GM23338 (cell line): ENCODE measurements at regions not wholly inside any gene's neighbourhood (a gene's known extent, or its start where the extent isn't known, plus 50 kb on each side); places are given as distances from the start of the nearest gene placed in this dataset.

ENCODE experiments used
- ATAC-seq: fragments of 200-7000 bp; cut with Tn5 transposase; 3 replicates; pipeline ENCODE4 v1.9.1; 2020
- DNase-seq: peaks from one replicate; pipeline ENCODE4 v3.0.0-alpha.2; 2015; ENCODE audit warnings: low spot score
- H2AFZ ChIP-seq: fragments of 200-600 bp; sonication (generic); 2 replicates; pipeline ENCODE4 v1.8.0; 2016; ENCODE audit warnings: antibody characterized with exemption, mild to moderate bottlenecking, moderate library complexity
- H3F3A ChIP-seq: fragments of 200-600 bp; sonication (generic); replicated peaks from 2 replicates; pipeline ENCODE4 v1.8.0; 2017; ENCODE audit warnings: antibody characterized with exemption, mixed run types, low read depth
- H3K27ac ChIP-seq: fragments of 200-600 bp; sonication (generic); 2 replicates; pipeline ENCODE4 v1.6.1; 2016; ENCODE audit warnings: low read depth
- H3K27me3 ChIP-seq: fragments of 200-600 bp; sonication (generic); 2 replicates; pipeline ENCODE4 v1.8.0; 2016; ENCODE audit warnings: mild to moderate bottlenecking, mixed run types, moderate library complexity; ENCODE audit not compliant: insufficient read depth
- H3K36me3 ChIP-seq: fragments of 200-600 bp; sonication (generic); 2 replicates; pipeline ENCODE4 v1.8.0; 2016; ENCODE audit warnings: mild to moderate bottlenecking; ENCODE audit not compliant: insufficient read depth
- H3K4me1 ChIP-seq: fragments of 200-600 bp; sonication (generic); 2 replicates; pipeline ENCODE4 v1.8.0; 2016; ENCODE audit warnings: mild to moderate bottlenecking, moderate library complexity; ENCODE audit not compliant: insufficient read depth
- H3K4me2 ChIP-seq: fragments of 200-600 bp; sonication (generic); 2 replicates; pipeline ENCODE4 v1.7.1; 2017; ENCODE audit warnings: mixed run types
- H3K4me3 ChIP-seq: fragments of 200-600 bp; sonication (generic); 2 replicates; pipeline ENCODE4 v1.6.1; 2016; ENCODE audit warnings: mixed run types
- H3K79me2 ChIP-seq: fragments of 200-600 bp; sonication (generic); replicated peaks from 2 replicates; pipeline ENCODE4 v1.8.0; 2017; ENCODE audit warnings: mild to moderate bottlenecking; ENCODE audit not compliant: insufficient read depth
- H3K9me2 ChIP-seq: fragments of 200-600 bp; sonication (generic); 2 replicates; pipeline ENCODE4 v1.8.0; 2017; ENCODE audit not compliant: insufficient read depth
- H4K20me1 ChIP-seq: fragments of 200-600 bp; sonication (generic); replicated peaks from 2 replicates; pipeline ENCODE4 v1.8.0; 2017; ENCODE audit warnings: mild to moderate bottlenecking; ENCODE audit not compliant: insufficient read depth
- H3K27ac Mint-ChIP-seq: 2 replicates; pipeline ENCODE4 v1.8.0; 2020; ENCODE audit warnings: inconsistent platforms, mild to moderate bottlenecking, moderate library complexity, mixed read lengths
- H3K27me3 Mint-ChIP-seq: 3 replicates; pipeline ENCODE4 v1.8.0; 2022; ENCODE audit warnings: low read depth, mild to moderate bottlenecking, moderate library complexity, mixed read lengths, inconsistent platforms; ENCODE audit not compliant: insufficient read depth, poor library complexity
- H3K36me3 Mint-ChIP-seq: 3 replicates; pipeline ENCODE4 v1.8.0; 2021; ENCODE audit warnings: low read depth, mild to moderate bottlenecking, inconsistent platforms, moderate library complexity, mixed read lengths
- H3K4me1 Mint-ChIP-seq: 3 replicates; pipeline ENCODE4 v1.8.0; 2020; ENCODE audit warnings: mild to moderate bottlenecking, inconsistent platforms, mixed read lengths
- H3K4me3 Mint-ChIP-seq: 3 replicates; pipeline ENCODE4 v1.8.0; 2021; ENCODE audit warnings: moderate library complexity, mild to moderate bottlenecking, inconsistent platforms, mixed read lengths
- H3K9me3 Mint-ChIP-seq: 3 replicates; pipeline ENCODE4 v1.8.0; 2020; ENCODE audit warnings: moderate library complexity, mild to moderate bottlenecking, inconsistent platforms, mixed read lengths
- CREB1 ChIP-seq: fragments of 250-450 bp; sonication (Bioruptor Pico); IDR thresholded peaks from 2 replicates; pipeline ENCODE4 v1.5.0; 2020; ENCODE audit warnings: low read depth, mild to moderate bottlenecking, moderate library complexity
- CTCF ChIP-seq, 2 experiments: fragments of 200-600 bp in 1 of 2; sonication (generic) in 1 of 2; conservative IDR thresholded peaks; 2 replicates each; pipeline versions ENCODE4 v1.5.1 to v1.6.1; 2016 to 2017; ENCODE audit warnings: antibody characterized with exemption in 2 of 2, low read depth in 2 of 2, mild to moderate bottlenecking in 2 of 2, moderate library complexity in 1 of 2
- EZH2 ChIP-seq: fragments of 200-600 bp; sonication (generic); IDR thresholded peaks from one replicate; pipeline ENCODE4 v1.8.0; 2017; ENCODE audit warnings: antibody characterized with exemption, mild to moderate bottlenecking, low read depth; ENCODE audit not compliant: unreplicated experiment
- EZH2phosphoT487 ChIP-seq: fragments of 200-600 bp; sonication (generic); IDR thresholded peaks from one replicate; pipeline ENCODE4 v1.8.1; 2018; ENCODE audit warnings: antibody characterized with exemption; ENCODE audit not compliant: unreplicated experiment
- JUNB ChIP-seq: IDR thresholded peaks from one replicate; pipeline ENCODE4 v1.6.1; 2016; ENCODE audit warnings: antibody characterized with exemption; ENCODE audit not compliant: unreplicated experiment
- NANOG ChIP-seq: IDR thresholded peaks from 2 replicates; pipeline ENCODE4 v1.6.1; 2016; ENCODE audit warnings: antibody characterized with exemption, borderline replicate concordance
- POLR2AphosphoS5 ChIP-seq: IDR thresholded peaks from 2 replicates; pipeline ENCODE4 v1.6.1; 2016; ENCODE audit warnings: antibody characterized with exemption, low read depth
- REST ChIP-seq: IDR thresholded peaks from one replicate; pipeline ENCODE4 v1.6.1; 2018; ENCODE audit warnings: antibody characterized with exemption; ENCODE audit not compliant: unreplicated experiment
- STAT1 ChIP-seq: IDR thresholded peaks from one replicate; pipeline ENCODE4 v1.6.1; 2016; ENCODE audit warnings: antibody characterized with exemption; ENCODE audit not compliant: unreplicated experiment
- ZNF114 ChIP-seq: fragments of 250-450 bp; sonication (Bioruptor Pico); IDR thresholded peaks from 2 replicates; pipeline ENCODE4 v1.5.0; 2020; ENCODE audit warnings: mild to moderate bottlenecking, moderate library complexity
- ZNF331 ChIP-seq: fragments of 250-450 bp; sonication (Bioruptor Pico); IDR thresholded peaks from 2 replicates; pipeline ENCODE4 v1.5.0; 2020; ENCODE audit warnings: low read depth, mild to moderate bottlenecking, moderate library complexity
- ZNF462 ChIP-seq: fragments of 250-450 bp; sonication (Bioruptor Pico); IDR thresholded peaks from 2 replicates; pipeline ENCODE4 v1.5.0; 2020; ENCODE audit warnings: mild to moderate bottlenecking, moderate library complexity
- TF ChIP-seq, protein P1 (sequence below): IDR thresholded peaks from 2 replicates; pipeline ENCODE4 v1.6.1; 2016; ENCODE audit warnings: antibody characterized with exemption

- no peak for DNase-seq
- Mint-ChIP-seq H3K27me3 (no peaks in the 10 kb centered on the region), H3K4me1 (no peaks in the 10 kb centered on the region), H3K9me3 (peaks cover 26% of the 10 kb centered on the region), H3K27ac (no peak overlapping the region), H3K36me3 (peaks cover 14% of the 10 kb centered on the region), H3K4me3 (no peak overlapping the region)
- no peaks in the 10 kb centered on the region for H3K27me3 ChIP-seq
- no peak overlapping the region for H3K4me3 ChIP-seq
- TF ChIP-seq ZNF331 (CRISPR knock-in tag) (no peak), STAT1 (no peak), JUNB (no peak), REST (no peak), NANOG (no peak), EZH2phosphoT487 (no peak), ZNF462 (no peak), CTCF (conservative IDR thresholded peaks at IDR 0.05; ENCODE audit: low read depth in 2 of 2) (no peak), ZNF114 (CRISPR knock-in tag) (no peak), POLR2AphosphoS5 (no peak), CREB1 (CRISPR knock-in tag) (no peak), EZH2 (no peak)
- TF ChIP-seq, protein P1, sequence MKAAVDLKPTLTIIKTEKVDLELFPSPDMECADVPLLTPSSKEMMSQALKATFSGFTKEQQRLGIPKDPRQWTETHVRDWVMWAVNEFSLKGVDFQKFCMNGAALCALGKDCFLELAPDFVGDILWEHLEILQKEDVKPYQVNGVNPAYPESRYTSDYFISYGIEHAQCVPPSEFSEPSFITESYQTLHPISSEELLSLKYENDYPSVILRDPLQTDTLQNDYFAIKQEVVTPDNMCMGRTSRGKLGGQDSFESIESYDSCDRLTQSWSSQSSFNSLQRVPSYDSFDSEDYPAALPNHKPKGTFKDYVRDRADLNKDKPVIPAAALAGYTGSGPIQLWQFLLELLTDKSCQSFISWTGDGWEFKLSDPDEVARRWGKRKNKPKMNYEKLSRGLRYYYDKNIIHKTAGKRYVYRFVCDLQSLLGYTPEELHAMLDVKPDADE = no peak
- no peaks in the 10 kb centered on the region for H3K79me2 ChIP-seq
- H3K4me2 ChIP-seq = no peak overlapping the region
- H2AFZ ChIP-seq = no peak overlapping the region
- no peaks in the 10 kb centered on the region for H4K20me1 ChIP-seq
- H3K27ac ChIP-seq = no peak overlapping the region
- peaks cover 3% of the 10 kb centered on the region; the same call in 1 of the 2 replicates for H3F3A ChIP-seq
- no peaks in the 10 kb centered on the region for H3K9me2 ChIP-seq
- no peaks in the 10 kb centered on the region; the same call in 1 of the 2 replicates for H3K4me1 ChIP-seq
- no peaks in the 10 kb centered on the region for H3K36me3 ChIP-seq
- no peak for ATAC-seq
These were observed 149.2 kb upstream of the VSTM2A start for GRCh38 chr7:54392935-54393334.
